Gastroesophageal sphincter (tissue), 4 donors: ENCODE measurements at regions not wholly inside any gene's neighbourhood (a gene's known extent, or its start where the extent isn't known, plus 50 kb on each side); places are given as distances from the start of the nearest gene placed in this dataset.

Experiments
- ATAC-seq: fragments of 150-250 bp; one replicate; pipeline ENCODE4 v1.9.1; 2016; ENCODE audit warnings: mild to moderate bottlenecking, moderate library complexity
- H3K27ac ChIP-seq, 4 donors: fragments of 200-600 bp; sonication (generic) in 3 of 4; 1 replicate in 3 of 4; 2 replicates in 1 of 4; pipeline ENCODE4 v1.5.1; 2016 to 2019
- H3K27me3 ChIP-seq: fragments of 200-600 bp; sonication (generic); one replicate; pipeline ENCODE4 v1.5.1; 2019
- H3K36me3 ChIP-seq, 2 donors: fragments of 200-600 bp; sonication (generic); one replicate each; pipeline ENCODE4 v1.5.1; 2019; ENCODE audit warnings: control low read depth in 1 of 2
- H3K4me1 ChIP-seq, 3 donors: fragments of 200-600 bp; sonication (generic); 1 replicate in 2 of 3; 2 replicates in 1 of 3; pipeline ENCODE4 v1.5.1; 2016 to 2019; ENCODE audit warnings: control low read depth in 2 of 3
- H3K4me3 ChIP-seq, 2 donors: fragments of 200-600 bp; sonication (generic); one replicate each; pipeline ENCODE4 v1.5.1; 2019; ENCODE audit warnings: mild to moderate bottlenecking in 1 of 2, moderate library complexity in 1 of 2
- H3K9me3 ChIP-seq, 3 donors: fragments of 200-600 bp; sonication (generic); one replicate each; pipeline ENCODE4 v1.5.1; 2017 to 2019; ENCODE audit warnings: control low read depth in 2 of 3
- EP300 ChIP-seq: sonication (generic); formaldehyde crosslinking; IDR thresholded peaks from one replicate; pipeline ENCODE4 v1.6.1; 2017; ENCODE audit warnings: antibody characterized with exemption, mild to moderate bottlenecking
- POLR2A ChIP-seq, 2 donors: fragments of 450-650 bp; IDR thresholded peaks; one replicate each; pipeline ENCODE4 v1.6.1; 2017; ENCODE audit warnings: antibody characterized with exemption in 2 of 2, mild to moderate bottlenecking in 2 of 2, moderate library complexity in 1 of 2
- POLR2AphosphoS5 ChIP-seq: sonication (generic); formaldehyde crosslinking; IDR thresholded peaks from one replicate; pipeline ENCODE4 v1.6.1; 2017; ENCODE audit warnings: antibody characterized with exemption
- WGBS, 2 donors: methylation state at CpG; one replicate each; pipeline ENCODE4 v1.1.5; 2018; ENCODE audit warnings: low coverage in 1 of 2; 5-methylcytosine and 5-hydroxymethylcytosine counted together
- TF ChIP-seq, protein P1 (sequence below), 4 experiments: fragments of 200-600 bp in 2 of 4; fragments of 450-650 bp in 2 of 4; sonication (generic) in 1 of 4; IDR thresholded peaks; one replicate each; pipeline ENCODE4 v1.5.1; 2017 to 2019; ENCODE audit warnings: antibody characterized with exemption in 4 of 4, mild to moderate bottlenecking in 2 of 4, moderate library complexity in 2 of 4

DNA sequence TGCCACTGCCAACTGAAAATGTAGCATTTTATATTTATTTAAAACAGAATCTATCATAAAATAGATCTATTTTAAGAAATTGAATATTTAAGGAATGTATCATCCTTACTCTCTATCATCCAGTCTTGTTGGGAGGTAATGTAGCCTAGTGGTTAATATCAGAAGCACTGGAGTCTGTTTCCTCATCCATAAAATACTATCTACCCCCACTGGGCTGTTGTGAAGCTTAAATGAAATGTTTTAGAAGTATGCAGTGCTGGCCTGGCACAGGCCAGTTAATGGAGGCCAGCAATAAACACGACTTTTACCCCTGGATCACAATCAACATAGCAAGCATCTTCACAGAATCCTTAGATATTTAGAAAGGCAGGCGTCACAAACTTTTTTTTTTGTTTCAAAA, 188.0 kb downstream of the CAND1 start:
- peaks cover 11 to 31% (median 18%) of the 10 kb centered on the region in 3 donors for H3K4me1 ChIP-seq
- TF ChIP-seq POLR2AphosphoS5 (no peak), EP300 (no peak), POLR2A (IDR thresholded peaks at IDR 0.05) (no peak)
- TF ChIP-seq, protein P1, sequence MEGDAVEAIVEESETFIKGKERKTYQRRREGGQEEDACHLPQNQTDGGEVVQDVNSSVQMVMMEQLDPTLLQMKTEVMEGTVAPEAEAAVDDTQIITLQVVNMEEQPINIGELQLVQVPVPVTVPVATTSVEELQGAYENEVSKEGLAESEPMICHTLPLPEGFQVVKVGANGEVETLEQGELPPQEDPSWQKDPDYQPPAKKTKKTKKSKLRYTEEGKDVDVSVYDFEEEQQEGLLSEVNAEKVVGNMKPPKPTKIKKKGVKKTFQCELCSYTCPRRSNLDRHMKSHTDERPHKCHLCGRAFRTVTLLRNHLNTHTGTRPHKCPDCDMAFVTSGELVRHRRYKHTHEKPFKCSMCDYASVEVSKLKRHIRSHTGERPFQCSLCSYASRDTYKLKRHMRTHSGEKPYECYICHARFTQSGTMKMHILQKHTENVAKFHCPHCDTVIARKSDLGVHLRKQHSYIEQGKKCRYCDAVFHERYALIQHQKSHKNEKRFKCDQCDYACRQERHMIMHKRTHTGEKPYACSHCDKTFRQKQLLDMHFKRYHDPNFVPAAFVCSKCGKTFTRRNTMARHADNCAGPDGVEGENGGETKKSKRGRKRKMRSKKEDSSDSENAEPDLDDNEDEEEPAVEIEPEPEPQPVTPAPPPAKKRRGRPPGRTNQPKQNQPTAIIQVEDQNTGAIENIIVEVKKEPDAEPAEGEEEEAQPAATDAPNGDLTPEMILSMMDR (IDR thresholded peaks at IDR 0.05): no peak
- no peaks in the 10 kb centered on the region for H3K27me3 ChIP-seq
- no peaks in the 10 kb centered on the region for H3K9me3 ChIP-seq
- no peak for ATAC-seq
- WGBS, 2 donors: 11 to 52% methylated on average over 2 of the region's 2 CpGs
- no peak overlapping the region for H3K4me3 ChIP-seq
- H3K27ac ChIP-seq: peak overlapping the region; percentile 11 to 52 (median 46)
- no peaks in the 10 kb centered on the region for H3K36me3 ChIP-seq

DNA sequence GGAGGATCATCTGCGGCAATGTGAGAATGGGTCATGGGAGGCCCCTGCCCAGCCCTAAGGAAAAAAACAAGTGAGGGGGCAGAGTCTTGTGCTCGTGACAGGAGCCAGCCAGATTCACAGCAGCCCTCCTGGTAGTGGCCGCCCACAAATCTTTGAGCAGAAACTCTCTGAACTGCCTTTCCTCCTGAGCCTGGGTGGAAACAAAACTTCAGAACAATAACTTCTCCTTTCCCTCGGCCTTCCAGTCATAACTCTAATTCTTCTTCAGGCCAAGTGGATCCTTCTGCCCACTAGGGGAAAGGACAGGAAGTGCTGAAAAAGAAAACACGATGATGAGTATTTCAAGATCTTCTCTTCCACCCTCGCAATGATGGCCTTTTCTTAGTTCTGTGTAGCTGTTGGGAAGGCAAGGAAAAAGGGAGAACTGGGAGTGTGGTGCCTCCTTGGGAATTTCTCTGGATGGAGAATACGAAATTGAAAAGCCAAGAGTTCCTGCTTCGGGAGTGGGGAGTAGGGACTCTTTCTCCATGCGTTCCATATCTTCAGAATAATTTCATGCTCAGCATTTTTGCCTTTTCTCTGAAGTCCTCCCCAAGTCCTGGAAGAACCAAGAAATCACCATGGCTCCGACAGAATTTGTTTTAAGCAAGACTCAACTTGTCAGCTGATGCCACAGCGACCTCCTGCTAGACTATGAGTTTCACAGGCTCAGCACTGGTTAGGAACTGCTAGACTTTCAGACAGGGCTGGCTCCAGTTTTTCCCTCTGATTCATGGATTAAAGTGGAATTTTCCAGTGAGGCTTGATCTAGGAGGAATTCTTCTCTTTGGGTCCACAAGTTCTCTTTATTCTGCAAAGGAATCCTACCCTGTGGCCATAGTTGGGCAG, 188.9 kb downstream of the CAND1 start:
- H3K9me3 ChIP-seq: no peaks in the 10 kb centered on the region
- no peak overlapping the region for H3K4me3 ChIP-seq
- 70 to 80% methylated on average over 5 to 6 of the region's 11 CpGs for WGBS, 2 donors
- TF ChIP-seq, protein P1 (IDR thresholded peaks at IDR 0.05): peak in 3 of 4 experiments; percentile 32 to 48 (median 45)
- no peak for TF ChIP-seq POLR2A (IDR thresholded peaks at IDR 0.05)
- H3K27me3 ChIP-seq: no peaks in the 10 kb centered on the region
- peaks cover 11 to 31% (median 18%) of the 10 kb centered on the region in 3 donors for H3K4me1 ChIP-seq
- H3K36me3 ChIP-seq: no peaks in the 10 kb centered on the region
- peak overlapping the region in 3 of 4 donors; percentile 45 to 52 (median 47) for H3K27ac ChIP-seq
- peak; percentile 68 for ATAC-seq

DNA sequence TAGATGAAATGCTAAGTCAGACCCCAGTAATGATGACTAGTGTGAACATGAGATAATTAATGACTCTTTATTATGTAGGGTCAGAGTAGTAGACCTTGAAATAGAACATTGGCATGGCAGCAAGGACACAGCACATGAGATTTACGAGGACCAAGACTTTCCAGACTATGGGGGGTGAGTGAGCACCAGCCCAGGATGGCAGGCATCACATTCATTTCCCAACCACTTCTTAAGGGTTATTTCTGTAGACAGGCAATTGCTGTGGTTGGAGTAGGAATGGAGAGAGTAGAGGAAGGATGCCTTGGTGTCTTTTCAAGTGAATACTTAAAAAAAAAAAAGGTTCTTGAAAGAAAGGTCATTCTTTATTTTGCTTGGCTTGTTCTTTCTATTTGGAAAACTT, 189.4 kb upstream of the DYRK2 start:
- 20 to 29% methylated on average over 1 of the region's 1 CpG for WGBS, 2 donors
- Histone ChIP-seq H3K4me1 (peaks cover 11 to 31% (median 18%) of the 10 kb centered on the region in 3 donors), H3K27ac (no peak overlapping the region), H3K27me3 (no peaks in the 10 kb centered on the region), H3K9me3 (no peaks in the 10 kb centered on the region), H3K36me3 (no peaks in the 10 kb centered on the region), H3K4me3 (no peak overlapping the region)
- no peak for TF ChIP-seq EP300
- TF ChIP-seq, protein P1 (IDR thresholded peaks at IDR 0.05): no peak
- TF ChIP-seq POLR2A (IDR thresholded peaks at IDR 0.05): no peak
- TF ChIP-seq POLR2AphosphoS5: no peak
- no peak for ATAC-seq

DNA sequence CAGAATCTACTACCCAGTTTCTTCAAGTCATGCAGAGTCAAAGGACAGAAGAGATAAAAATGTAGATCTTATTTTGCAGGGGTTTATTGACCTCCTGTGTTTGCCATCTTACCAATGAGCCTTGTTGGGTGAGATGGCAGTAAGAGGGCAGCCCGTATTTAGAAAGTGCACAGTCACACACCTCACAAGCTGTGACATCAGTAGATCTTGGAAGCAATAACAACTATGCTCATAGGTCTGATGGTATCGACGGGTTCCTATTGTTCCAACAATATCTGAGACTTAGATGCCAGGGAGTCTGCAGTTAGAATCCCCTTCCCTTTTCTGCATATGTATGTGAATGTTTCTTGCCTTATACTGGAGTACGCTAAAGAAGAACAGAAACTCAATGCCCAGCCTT, 189.0 kb upstream of the DYRK2 start:
- Histone ChIP-seq H3K4me1 (peaks cover 11 to 31% (median 18%) of the 10 kb centered on the region in 3 donors), H3K4me3 (no peak overlapping the region), H3K27me3 (no peaks in the 10 kb centered on the region), H3K36me3 (no peaks in the 10 kb centered on the region), H3K9me3 (no peaks in the 10 kb centered on the region), H3K27ac (no peak overlapping the region)
- WGBS, 2 donors: 94 to 100% methylated on average over 4 of the region's 4 CpGs
- TF ChIP-seq EP300: no peak
- TF ChIP-seq, protein P1 (IDR thresholded peaks at IDR 0.05): no peak
- no peak for TF ChIP-seq POLR2A (IDR thresholded peaks at IDR 0.05)
- TF ChIP-seq POLR2AphosphoS5: no peak
- no peak for ATAC-seq

DNA sequence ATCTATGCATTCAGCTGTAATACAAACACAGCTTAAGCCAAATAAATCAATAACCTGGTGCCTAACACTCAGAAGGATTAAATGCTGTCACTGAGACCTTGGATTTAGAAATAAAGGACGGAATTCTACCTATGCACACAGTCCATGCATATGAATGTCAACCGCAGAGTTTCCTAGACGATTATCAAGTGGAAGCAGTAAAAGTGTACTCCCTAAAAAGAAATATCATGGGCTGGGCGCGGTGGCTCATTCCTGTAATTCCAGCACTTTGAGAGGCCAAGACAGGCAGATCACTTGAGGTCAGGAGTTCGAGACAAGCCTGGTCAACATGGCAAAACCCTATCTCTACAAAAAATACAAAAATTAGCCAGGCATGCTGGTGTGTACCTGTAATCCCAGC, 188.2 kb upstream of the DYRK2 start:
- TF ChIP-seq POLR2A (IDR thresholded peaks at IDR 0.05) (no peak), EP300 (no peak), POLR2AphosphoS5 (no peak)
- TF ChIP-seq, protein P1 (IDR thresholded peaks at IDR 0.05): no peak
- peaks cover 11 to 31% (median 18%) of the 10 kb centered on the region in 3 donors for H3K4me1 ChIP-seq
- WGBS, 2 donors: 89 to 90% methylated on average over 5 to 6 of the region's 6 CpGs

More for the DNA sequence above, 188.2 kb upstream of the DYRK2 start:
- Histone ChIP-seq H3K4me3 (no peak overlapping the region), H3K36me3 (no peaks in the 10 kb centered on the region), H3K9me3 (no peaks in the 10 kb centered on the region), H3K27me3 (no peaks in the 10 kb centered on the region), H3K27ac (no peak overlapping the region)
- ATAC-seq: no peak
